GM21447 (cell line): ENCODE measurements at regions not wholly inside any gene's neighbourhood (a gene's known extent, or its start where the extent isn't known, plus 50 kb on each side); places are given as distances from the start of the nearest gene placed in this dataset.
"Not testable (repeated sequence)": the region's sequence is repeated elsewhere in the genome, so short reads cannot be mapped to it uniquely, and the experiment has no call there.

Experiments used
- ATAC-seq: cut with Tn5 transposase; IDR thresholded peaks from one replicate; pipeline ENCODE4 v1.9.1; 2021; ENCODE audit not compliant: unreplicated experiment

DNA sequence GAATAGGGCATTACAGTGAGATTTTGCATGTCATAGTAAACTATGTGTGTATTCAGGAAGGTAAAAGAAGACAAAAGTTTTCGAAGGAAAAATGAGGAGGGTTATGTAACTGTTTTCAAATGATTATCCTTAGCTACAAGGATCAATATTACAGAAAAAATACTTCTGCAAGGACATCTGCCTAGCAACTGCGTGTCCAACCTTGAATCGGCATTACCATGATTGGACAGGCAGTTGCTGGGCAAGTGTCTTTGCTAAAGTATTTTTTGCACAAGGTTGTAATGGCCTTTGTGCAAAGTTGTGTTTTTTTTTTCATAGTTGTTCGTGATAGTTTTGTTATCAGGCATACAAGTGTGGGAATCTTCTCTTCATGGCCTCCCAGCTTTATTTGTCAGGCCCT, 136.8 kb downstream of the FASLG start:
- ATAC-seq, result no peak

- not testable (repeated sequence) for ATAC-seq
These were observed 140.9 kb downstream of the FASLG start for GRCh38 chr1:172799804-172800203.

DNA sequence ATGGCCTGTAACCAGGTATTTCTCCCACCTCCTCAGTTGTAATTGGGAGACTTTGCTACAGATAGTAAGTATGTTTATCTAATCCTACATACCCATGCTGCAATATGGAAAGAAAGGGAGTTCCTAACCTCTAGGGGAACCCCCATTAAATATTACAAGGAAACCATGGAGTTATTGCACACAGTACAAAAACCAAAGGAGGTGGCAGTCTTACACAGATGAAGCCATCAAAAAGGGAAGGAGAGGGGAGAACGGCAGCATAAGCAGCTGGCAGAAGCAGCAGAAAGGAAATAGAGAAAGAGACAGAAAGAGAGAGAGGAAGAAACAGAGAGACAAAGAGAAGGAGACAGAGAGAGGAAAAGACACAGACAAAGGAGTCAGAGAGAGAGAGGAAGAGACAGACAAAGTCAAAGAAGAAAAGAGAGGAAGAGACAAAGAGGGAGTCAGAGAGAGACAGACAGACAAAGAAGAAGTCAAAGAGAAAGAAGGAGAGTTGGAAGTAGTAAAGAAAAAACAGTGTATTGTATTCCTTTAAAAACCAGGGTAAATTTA, 142.9 kb downstream of the FASLG start:
- ATAC-seq, result no peak

DNA sequence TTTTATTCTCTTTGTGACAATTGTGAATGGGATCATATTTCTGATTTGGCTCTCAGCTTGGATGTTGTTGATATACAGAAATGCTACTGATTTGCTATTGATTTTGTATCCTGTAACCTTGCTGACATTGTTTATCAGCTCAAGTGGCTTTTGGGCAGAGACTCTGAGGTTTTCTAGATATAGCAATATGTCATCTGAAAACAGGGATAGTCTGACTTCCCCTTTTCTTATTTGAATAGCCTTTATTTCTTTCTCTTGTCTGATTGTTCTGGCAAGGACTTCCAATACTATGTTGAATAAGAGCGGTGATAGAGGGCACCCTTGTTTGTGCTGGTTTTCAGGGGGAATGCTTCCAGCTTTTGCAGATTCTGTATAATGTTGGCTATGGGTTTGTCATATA, 150.8 kb downstream of the FASLG start:
- no peak for ATAC-seq

- no peak for ATAC-seq
These were observed 151.7 kb downstream of the FASLG start for GRCh38 chr1:172810480-172811175.

GRCh38 chr1:172811694-172812093, 152.8 kb downstream of the FASLG start:
- ATAC-seq, result no peak

GRCh38 chr1:172812118-172812517, 153.2 kb downstream of the FASLG start:
- ATAC-seq, result no peak

- ATAC-seq, result no peak
These were observed 154.4 kb downstream of the FASLG start for GRCh38 chr1:172813330-172813729.

DNA sequence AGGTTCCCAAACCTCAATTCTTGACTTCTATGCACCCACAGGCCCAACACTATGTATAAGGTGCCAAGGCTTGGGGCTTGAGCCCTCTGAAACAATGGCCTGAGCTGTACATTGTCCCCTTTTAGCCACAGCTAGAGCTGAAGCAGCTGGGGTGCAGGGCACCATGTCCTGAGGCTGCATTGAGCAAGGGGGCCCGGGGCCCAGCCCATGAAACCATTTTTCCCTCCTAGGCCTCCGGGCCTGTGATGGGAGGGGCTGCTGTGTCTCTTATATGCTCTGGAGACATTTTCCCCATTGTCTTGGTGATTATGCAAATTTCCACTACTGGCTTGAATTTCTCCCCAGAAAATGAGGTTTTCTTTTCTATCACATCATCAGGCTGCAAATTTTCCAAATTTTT, 155.5 kb downstream of the FASLG start:
- no peak for ATAC-seq

DNA sequence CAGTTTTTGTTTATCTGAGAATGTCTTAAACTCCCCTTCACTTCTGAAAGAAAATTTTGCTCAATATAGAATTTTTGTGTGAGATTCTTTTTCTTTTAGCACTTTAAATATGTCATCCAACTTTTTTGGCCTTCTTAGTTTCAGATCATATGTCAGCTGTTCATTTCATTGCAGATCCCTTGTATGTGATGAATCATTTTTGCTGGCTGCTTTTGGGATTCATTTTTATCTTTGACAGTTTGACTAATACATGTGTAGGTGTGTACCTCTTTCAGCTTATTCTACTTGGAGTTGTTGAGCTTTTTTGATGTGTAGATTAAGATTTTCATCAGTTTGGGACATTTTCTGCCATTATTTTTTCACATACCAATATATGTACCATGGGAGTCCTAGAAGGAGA, 156.8 kb downstream of the FASLG start:
- no peak for ATAC-seq

- ATAC-seq, result peak; percentile 91
These were observed 160.1 kb downstream of the FASLG start for GRCh38 chr1:172818841-172819527.

- no peak for ATAC-seq
These were observed 161.7 kb downstream of the FASLG start for GRCh38 chr1:172820475-172821158.

GRCh38 chr1:172821609-172822274, 162.8 kb downstream of the FASLG start:
- no peak for ATAC-seq

DNA sequence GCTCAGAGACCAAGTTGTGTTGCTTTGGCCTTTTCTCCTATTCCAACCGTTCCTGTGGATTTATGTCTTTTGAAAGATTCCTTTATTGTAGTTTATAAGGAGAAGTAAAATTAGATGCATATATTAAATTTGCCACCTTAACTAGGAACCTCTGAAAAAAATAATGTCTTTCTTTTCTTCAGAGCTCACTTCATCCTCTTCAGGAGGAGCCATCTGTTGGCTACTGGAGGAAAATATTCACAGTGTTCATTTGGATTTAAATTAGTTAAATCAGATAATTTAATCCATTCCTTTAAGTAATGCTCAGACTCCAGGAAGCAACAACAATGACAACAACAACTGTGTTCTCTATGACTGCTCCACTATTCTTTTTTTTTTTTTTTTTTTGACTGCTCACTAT, 164.0 kb downstream of the FASLG start:
- ATAC-seq, result no peak

DNA sequence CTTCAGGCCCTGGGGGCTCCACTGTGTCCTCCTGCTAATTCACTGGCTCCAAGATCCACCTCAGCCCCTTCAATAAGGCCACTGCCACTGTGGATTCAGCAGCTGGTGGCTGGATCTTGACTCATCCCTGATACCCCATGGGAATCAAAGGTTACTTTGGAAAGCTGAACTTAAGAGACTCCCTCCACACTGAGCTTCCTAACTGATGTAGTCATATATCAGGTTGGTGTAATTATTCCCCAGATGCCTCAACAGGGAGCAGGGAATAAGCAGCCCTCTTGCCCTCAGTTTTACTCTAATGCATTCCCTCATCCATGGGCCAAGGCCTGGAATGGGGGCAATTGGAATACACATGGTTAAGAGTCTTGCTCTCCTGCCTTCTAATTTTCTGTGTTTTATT, 164.6 kb downstream of the FASLG start:
- no peak for ATAC-seq

GRCh38 chr1:172824209-172824608, 165.3 kb downstream of the FASLG start:
- no peak for ATAC-seq

GRCh38 chr1:172826096-172826741, 167.3 kb downstream of the FASLG start:
- ATAC-seq, result no peak

DNA sequence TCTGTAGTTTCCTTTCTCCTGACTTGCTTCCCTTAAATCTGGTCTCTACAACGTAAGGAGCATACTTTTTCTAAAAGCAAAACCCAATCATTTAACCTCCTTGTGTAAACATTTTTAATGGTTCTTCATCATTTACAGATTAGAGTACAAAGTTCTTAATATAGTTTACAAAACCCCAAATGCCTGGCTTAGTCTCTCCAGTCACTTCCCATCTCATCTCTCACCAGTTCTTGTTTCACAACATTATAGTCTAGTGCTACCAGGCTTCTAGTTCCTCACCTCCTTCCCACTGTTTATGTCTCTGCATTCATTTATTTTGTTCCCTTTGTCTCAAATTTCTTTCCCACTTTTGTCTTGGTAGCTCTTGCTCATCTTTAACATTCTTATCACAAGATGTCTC, 168.4 kb downstream of the FASLG start:
- ATAC-seq, result no peak

DNA sequence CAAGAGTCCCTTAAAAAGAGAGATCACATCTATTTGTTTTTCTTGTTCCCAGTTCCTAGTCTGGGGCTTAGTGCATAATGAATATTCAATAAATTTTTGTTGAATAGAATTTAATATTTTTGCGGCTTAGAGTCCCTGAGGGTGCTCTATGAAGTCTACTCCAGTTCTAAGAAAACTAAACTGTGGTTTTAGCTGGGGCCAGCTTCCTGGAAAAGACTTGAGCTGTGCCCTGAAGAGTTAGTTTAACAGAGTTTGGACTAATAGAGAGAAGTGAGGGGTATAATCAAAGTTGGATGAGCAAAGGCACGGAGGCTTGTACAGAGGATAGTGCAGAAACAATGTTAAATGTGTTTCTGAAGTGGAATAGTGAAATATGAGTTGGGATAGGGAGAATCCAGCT, 168.9 kb downstream of the FASLG start:
- ATAC-seq, result no peak

GRCh38 chr1:172832006-172832725, 173.3 kb downstream of the FASLG start:
- no peak for ATAC-seq
